ENCODE measurements at regions not wholly inside any gene's neighbourhood (a gene's known extent, or its start where the extent isn't known, plus 50 kb on each side); places are given as distances from the start of the nearest gene placed in this dataset.

DNA sequence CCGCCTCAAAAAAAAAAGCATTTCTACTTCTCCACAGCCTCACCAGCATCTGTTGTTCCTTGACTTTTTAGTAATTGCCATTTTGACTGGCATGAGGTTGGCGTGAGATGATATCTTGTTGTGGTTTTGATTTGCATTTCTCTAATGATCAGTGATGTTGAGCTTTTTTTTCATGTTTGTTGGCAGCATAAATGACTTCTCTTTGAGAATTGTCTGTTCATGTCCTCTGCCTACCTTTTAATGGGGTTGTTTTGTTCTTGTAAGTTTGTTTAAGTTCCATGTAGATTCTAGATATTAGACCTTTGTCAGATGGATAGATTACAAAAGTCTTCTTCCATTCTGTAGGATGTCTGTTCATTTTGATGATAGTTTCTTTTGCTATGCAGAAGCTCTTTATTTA is 182.9 kb downstream of the FOXG1 start:
- no CpG with 5 or more reads among the region's 2 CpGs for WGBS, 2 experiments (ENCODE audit: extremely low coverage in 2 of 2, insufficient read length in 1 of 2)
- H3K4me2 ChIP-seq (ENCODE audit: low read depth, low read length) = no peak overlapping the region
- H4K5ac ChIP-seq (ENCODE audit: low read depth, low read length) = no peak overlapping the region
- ChIA-PET CTCF (no interaction called here), POLR2A (ENCODE audit: unreplicated experiment) (no interaction called here)
- in situ Hi-C loops (cut with MboI; ENCODE audit: low sequenced_read_pairs) (no loop called here), dilution Hi-C loops (cut with HindIII; ENCODE audit: low sequenced_read_pairs, unreplicated experiment) (no loop called here), intact Hi-C loops (cut with micrococcal nuclease) (no loop called here)
- H3K9me1 ChIP-seq (ENCODE audit: insufficient read depth, low read length) = no peaks in the 10 kb centered on the region
- ATAC-seq (ENCODE audit: low read depth) (no peak), DNase-seq (no peak)
- H4K8ac ChIP-seq (ENCODE audit: low read depth in 2 of 2, low read length in 2 of 2) = no peak overlapping the region
- no peaks in the 10 kb centered on the region for H3K27me3 ChIP-seq (ENCODE audit: control insufficient read depth, insufficient read depth, low read length)
- no peak overlapping the region for H4K91ac ChIP-seq (ENCODE audit: insufficient read depth, low read depth, low read length)
- H3K9me3 ChIP-seq (ENCODE audit: control insufficient read depth, insufficient read depth, low read length) = no peaks in the 10 kb centered on the region
- no peaks in the 10 kb centered on the region for H3K36me3 ChIP-seq (ENCODE audit: control insufficient read depth, insufficient read depth, low read length)
- no peak overlapping the region for H3K14ac ChIP-seq (replicated peaks; ENCODE audit: low read depth, low read length)
- no peak overlapping the region for H2AK5ac ChIP-seq (ENCODE audit: low read depth, low read length)
- no peaks in the 10 kb centered on the region for H3K79me1 ChIP-seq (ENCODE audit: low read depth in 1 of 2, low read length in 2 of 2)
- no peak overlapping the region for H2AK9ac ChIP-seq (replicated peaks; ENCODE audit: low read depth, low read length, poor library complexity)
- H3K4me3 ChIP-seq (ENCODE audit: insufficient read depth, low read depth, low read length) = no peak overlapping the region
- no peak overlapping the region for H2BK120ac ChIP-seq (ENCODE audit: low read depth, low read length)
- H3K27ac ChIP-seq (ENCODE audit: insufficient read depth, low read length) = no peak overlapping the region
- TF ChIP-seq CEBPB (IDR thresholded peaks at IDR 0.05; ENCODE audit: low read depth, low read length) (no peak), FOS (IDR thresholded peaks at IDR 0.05; ENCODE audit: low read depth, low read length) (no peak), POLR2A (IDR thresholded peaks at IDR 0.05; ENCODE audit: low read depth, low read length) (no peak), RCOR1 (IDR thresholded peaks at IDR 0.05; ENCODE audit: insufficient replicate concordance, low read length) (no peak), NFE2L2 (IDR thresholded peaks at IDR 0.05; ENCODE audit: low read depth, low read length) (no peak), CHD1 (IDR thresholded peaks at IDR 0.05; ENCODE audit: low read depth, low read length) (no peak), BHLHE40 (IDR thresholded peaks at IDR 0.05; ENCODE audit: low read depth, low read length) (no peak), SMC3 (IDR thresholded peaks at IDR 0.05; ENCODE audit: low read depth, low read length) (no peak)
- TF ChIP-seq, protein P1, sequence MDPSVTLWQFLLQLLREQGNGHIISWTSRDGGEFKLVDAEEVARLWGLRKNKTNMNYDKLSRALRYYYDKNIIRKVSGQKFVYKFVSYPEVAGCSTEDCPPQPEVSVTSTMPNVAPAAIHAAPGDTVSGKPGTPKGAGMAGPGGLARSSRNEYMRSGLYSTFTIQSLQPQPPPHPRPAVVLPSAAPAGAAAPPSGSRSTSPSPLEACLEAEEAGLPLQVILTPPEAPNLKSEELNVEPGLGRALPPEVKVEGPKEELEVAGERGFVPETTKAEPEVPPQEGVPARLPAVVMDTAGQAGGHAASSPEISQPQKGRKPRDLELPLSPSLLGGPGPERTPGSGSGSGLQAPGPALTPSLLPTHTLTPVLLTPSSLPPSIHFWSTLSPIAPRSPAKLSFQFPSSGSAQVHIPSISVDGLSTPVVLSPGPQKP (IDR thresholded peaks at IDR 0.05; ENCODE audit: borderline replicate concordance, low read depth, low read length) = no peak
- H3K18ac ChIP-seq (ENCODE audit: low read depth, low read length) = no peak overlapping the region
- H2BK15ac ChIP-seq (ENCODE audit: low read depth, low read length) = no peak overlapping the region
- H2BK20ac ChIP-seq (ENCODE audit: low read depth, low read length) = no peak overlapping the region
- no peaks in the 10 kb centered on the region for H3K4me1 ChIP-seq (ENCODE audit: control insufficient read depth, insufficient read depth, low read length)
- no TSS peak for BruUV-seq (replicated peaks)
- H2AFZ ChIP-seq (replicated peaks; ENCODE audit: low read length, poor library complexity) = no peak overlapping the region
- H3K23ac ChIP-seq (ENCODE audit: low read depth, low read length) = no peak overlapping the region
- H4K20me1 ChIP-seq (ENCODE audit: insufficient read depth, low read length) = no peaks in the 10 kb centered on the region
- H2BK5ac ChIP-seq (ENCODE audit: low read depth, low read length, poor library complexity, severe bottlenecking) = no peak overlapping the region
- no peak overlapping the region for H3K4ac ChIP-seq (ENCODE audit: low read depth, low read length)
- no peak overlapping the region for H3K56ac ChIP-seq (ENCODE audit: extremely low read depth, insufficient read depth, low read length)
- no peak overlapping the region for H3K9ac ChIP-seq (ENCODE audit: low read depth, low read length)

Measured in IMR-90 (cell line).